Testis (tissue), 2 donors: ENCODE measurements at regions not wholly inside any gene's neighbourhood (a gene's known extent, or its start where the extent isn't known, plus 50 kb on each side); places are given as distances from the start of the nearest gene placed in this dataset.

Experiments
- CTCF ChIP-seq, 3 experiments: fragments of 450-650 bp in 2 of 3; fragments of 200-600 bp in 1 of 3; sonication (generic) in 1 of 3; IDR thresholded peaks; one replicate each; pipeline ENCODE4 v1.5.1; 2016 to 2019; ENCODE audit warnings: antibody characterized with exemption in 3 of 3, mild to moderate bottlenecking in 2 of 3, moderate library complexity in 1 of 3
- POLR2A ChIP-seq: fragments of 450-650 bp; IDR thresholded peaks from one replicate; pipeline ENCODE4 v1.6.1; 2017; ENCODE audit warnings: antibody characterized with exemption, mild to moderate bottlenecking, moderate library complexity

GRCh38 chr9:105073147-105073546, 145.2 kb upstream of the ABCA1 start:
- TF ChIP-seq CTCF (IDR thresholded peaks at IDR 0.05) (no peak), POLR2A (no peak)
